HG03025 (cell line): ENCODE measurements at regions not wholly inside any gene's neighbourhood (a gene's known extent, or its start where the extent isn't known, plus 50 kb on each side); places are given as distances from the start of the nearest gene placed in this dataset.

Experiments used
- ATAC-seq: cut with Tn5 transposase; IDR thresholded peaks from one replicate; pipeline ENCODE4 v1.9.1; 2021; ENCODE audit warnings: mild to moderate bottlenecking, moderate library complexity; ENCODE audit not compliant: unreplicated experiment, low FRiP score

- ATAC-seq, result no peak
Measured at GRCh38 chr5:124869426-124870033, 123.1 kb upstream of the ZNF608 start.

GRCh38 chr5:124870070-124870469, 123.6 kb upstream of the ZNF608 start:
- ATAC-seq, result no peak

GRCh38 chr5:124871303-124871702, 124.9 kb upstream of the ZNF608 start:
- no peak for ATAC-seq

GRCh38 chr5:124872086-124872485, 125.6 kb upstream of the ZNF608 start:
- ATAC-seq, result no peak

- no peak for ATAC-seq
Measured at GRCh38 chr5:124872615-124873014, 126.2 kb upstream of the ZNF608 start.

- ATAC-seq, result no peak
Measured at GRCh38 chr5:124873188-124873587, 126.7 kb upstream of the ZNF608 start.

GRCh38 chr5:124873713-124874112, 127.3 kb upstream of the ZNF608 start:
- ATAC-seq, result no peak

GRCh38 chr5:124876566-124876965, 130.1 kb upstream of the ZNF608 start:
- ATAC-seq, result no peak

GRCh38 chr5:124876983-124877382, 130.5 kb upstream of the ZNF608 start:
- ATAC-seq, result no peak

- ATAC-seq, result no peak
Measured at GRCh38 chr5:124877501-124878146, 131.2 kb upstream of the ZNF608 start.

- ATAC-seq, result no peak
Measured at GRCh38 chr5:124878583-124879342, 132.3 kb upstream of the ZNF608 start.

- ATAC-seq, result no peak
Measured at GRCh38 chr5:124880903-124881697, 134.7 kb upstream of the ZNF608 start.

GRCh38 chr5:124883681-124884080, 137.2 kb upstream of the ZNF608 start:
- ATAC-seq, result no peak

GRCh38 chr5:124884114-124884513, 137.7 kb upstream of the ZNF608 start:
- no peak for ATAC-seq

GRCh38 chr5:124885490-124885889, 139.1 kb upstream of the ZNF608 start:
- ATAC-seq, result no peak

- ATAC-seq, result no peak
Measured at GRCh38 chr5:124887223-124887622, 140.8 kb upstream of the ZNF608 start.

- ATAC-seq, result no peak
Measured at GRCh38 chr5:124888050-124888506, 141.6 kb upstream of the ZNF608 start.

GRCh38 chr5:124888622-124889485, 142.4 kb upstream of the ZNF608 start:
- ATAC-seq, result no peak

- ATAC-seq, result no peak
Measured at GRCh38 chr5:124889486-124889825, 143.0 kb upstream of the ZNF608 start.

GRCh38 chr5:124889850-124890249, 143.4 kb upstream of the ZNF608 start:
- ATAC-seq, result no peak
